ENCODE measurements at regions not wholly inside any gene's neighbourhood (a gene's known extent, or its start where the extent isn't known, plus 50 kb on each side); places are given as distances from the start of the nearest gene placed in this dataset.

DNA sequence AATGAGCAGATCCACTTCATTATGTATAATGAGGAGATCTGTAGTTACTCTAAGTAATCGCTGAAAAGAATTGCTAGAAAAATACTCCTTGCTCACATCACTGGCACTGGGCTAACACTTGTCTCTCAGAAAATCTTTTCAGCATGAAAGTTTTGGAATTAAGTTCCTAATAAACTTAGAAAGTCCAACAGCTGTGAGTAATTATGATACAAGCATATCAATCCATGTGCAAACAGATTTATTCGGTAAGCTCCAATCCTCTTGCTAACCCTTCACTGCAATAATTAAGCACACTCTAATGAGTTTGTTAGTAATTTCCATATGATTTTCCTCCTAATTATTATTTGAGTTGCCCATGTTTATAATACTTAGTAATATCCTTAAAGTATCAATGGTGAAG, 652.6 kb upstream of the WWC1 start:
- no peak overlapping the region for H3K4me3 Mint-ChIP-seq (ENCODE audit: low read depth)
- no peak overlapping the region for H3K27ac Mint-ChIP-seq
- H3K27me3 Mint-ChIP-seq: no peaks in the 10 kb centered on the region
- peaks cover 6% of the 10 kb centered on the region for H3K4me1 Mint-ChIP-seq (ENCODE audit: low read depth)
- TF ChIP-seq, protein P1, sequence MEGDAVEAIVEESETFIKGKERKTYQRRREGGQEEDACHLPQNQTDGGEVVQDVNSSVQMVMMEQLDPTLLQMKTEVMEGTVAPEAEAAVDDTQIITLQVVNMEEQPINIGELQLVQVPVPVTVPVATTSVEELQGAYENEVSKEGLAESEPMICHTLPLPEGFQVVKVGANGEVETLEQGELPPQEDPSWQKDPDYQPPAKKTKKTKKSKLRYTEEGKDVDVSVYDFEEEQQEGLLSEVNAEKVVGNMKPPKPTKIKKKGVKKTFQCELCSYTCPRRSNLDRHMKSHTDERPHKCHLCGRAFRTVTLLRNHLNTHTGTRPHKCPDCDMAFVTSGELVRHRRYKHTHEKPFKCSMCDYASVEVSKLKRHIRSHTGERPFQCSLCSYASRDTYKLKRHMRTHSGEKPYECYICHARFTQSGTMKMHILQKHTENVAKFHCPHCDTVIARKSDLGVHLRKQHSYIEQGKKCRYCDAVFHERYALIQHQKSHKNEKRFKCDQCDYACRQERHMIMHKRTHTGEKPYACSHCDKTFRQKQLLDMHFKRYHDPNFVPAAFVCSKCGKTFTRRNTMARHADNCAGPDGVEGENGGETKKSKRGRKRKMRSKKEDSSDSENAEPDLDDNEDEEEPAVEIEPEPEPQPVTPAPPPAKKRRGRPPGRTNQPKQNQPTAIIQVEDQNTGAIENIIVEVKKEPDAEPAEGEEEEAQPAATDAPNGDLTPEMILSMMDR (IDR thresholded peaks at IDR 0.05; ENCODE audit: unreplicated experiment): no peak
- H3K36me3 Mint-ChIP-seq (ENCODE audit: insufficient read depth): no peaks in the 10 kb centered on the region
- no peak for DNase-seq (ENCODE audit: low spot score, unreplicated experiment)
- H3K9me3 Mint-ChIP-seq (ENCODE audit: low read depth): no peaks in the 10 kb centered on the region

DNA sequence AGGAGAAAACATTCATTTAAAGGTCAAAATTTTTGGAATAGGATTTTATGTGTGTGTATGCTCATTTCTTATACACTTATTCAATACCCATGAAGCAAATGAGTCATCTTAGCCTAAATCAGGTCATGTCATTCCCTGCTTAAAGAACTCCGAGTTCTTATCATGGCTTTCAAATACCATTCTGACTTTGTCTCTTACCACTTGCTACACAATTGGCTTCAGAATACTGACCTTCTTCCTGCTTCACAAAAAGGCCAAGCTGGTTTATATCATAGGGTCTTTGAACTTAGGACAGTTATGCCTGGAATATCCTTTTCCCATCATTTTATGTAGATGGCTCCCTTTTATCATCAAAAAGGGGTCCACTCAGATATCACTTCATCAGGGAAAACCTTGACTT, 652.2 kb upstream of the WWC1 start:
- TF ChIP-seq, protein P1 (IDR thresholded peaks at IDR 0.05; ENCODE audit: unreplicated experiment): no peak
- Mint-ChIP-seq H3K4me1 (ENCODE audit: low read depth) (peaks cover 5% of the 10 kb centered on the region), H3K9me3 (ENCODE audit: low read depth) (no peaks in the 10 kb centered on the region), H3K4me3 (ENCODE audit: low read depth) (no peak overlapping the region), H3K27ac (no peak overlapping the region), H3K27me3 (no peaks in the 10 kb centered on the region), H3K36me3 (ENCODE audit: insufficient read depth) (no peaks in the 10 kb centered on the region)
- no peak for DNase-seq (ENCODE audit: low spot score, unreplicated experiment)

DNA sequence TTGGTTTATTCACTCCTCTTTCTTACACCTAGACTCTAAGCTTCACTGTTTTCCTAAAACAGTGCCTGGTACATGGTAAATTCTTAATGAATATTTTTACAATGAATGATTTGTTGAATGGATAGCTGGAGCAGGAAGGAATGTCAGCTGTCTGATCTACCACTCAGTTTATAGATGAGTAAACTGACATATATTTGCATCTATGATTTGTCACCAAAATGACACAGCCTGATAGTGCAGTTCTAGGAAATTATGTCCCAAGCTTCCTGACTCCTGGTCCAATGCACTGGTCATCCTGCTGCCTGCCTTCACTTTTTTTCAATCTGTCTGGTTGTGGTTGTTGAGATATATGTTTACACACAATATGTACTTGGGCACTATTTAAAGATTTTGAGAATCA, 651.7 kb upstream of the WWC1 start:
- Mint-ChIP-seq H3K27me3 (no peaks in the 10 kb centered on the region), H3K36me3 (ENCODE audit: insufficient read depth) (no peaks in the 10 kb centered on the region), H3K4me3 (ENCODE audit: low read depth) (no peak overlapping the region), H3K27ac (no peak overlapping the region), H3K4me1 (ENCODE audit: low read depth) (peaks cover 2% of the 10 kb centered on the region), H3K9me3 (ENCODE audit: low read depth) (no peaks in the 10 kb centered on the region)
- TF ChIP-seq, protein P1 (IDR thresholded peaks at IDR 0.05; ENCODE audit: unreplicated experiment): no peak
- DNase-seq (ENCODE audit: low spot score, unreplicated experiment): no peak

DNA sequence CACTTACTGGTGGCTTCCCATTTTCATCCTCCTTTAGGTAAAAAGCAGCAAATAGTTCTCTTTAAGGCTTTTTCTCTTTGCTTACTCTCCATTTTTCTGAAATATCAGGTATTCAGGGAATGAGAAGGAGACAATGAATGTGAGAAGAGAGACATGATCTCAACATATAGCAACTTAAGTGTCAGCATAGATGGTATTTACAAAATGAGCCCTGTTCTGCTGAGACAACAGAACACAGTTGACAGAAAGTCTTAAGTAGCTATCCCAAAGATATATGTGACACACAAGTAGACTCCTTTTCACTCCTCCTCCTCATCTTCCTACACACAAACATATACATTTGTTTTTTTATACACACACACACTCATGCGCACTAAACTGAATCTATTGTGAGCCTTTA, 649.3 kb upstream of the WWC1 start:
- no peaks in the 10 kb centered on the region for H3K9me3 Mint-ChIP-seq (ENCODE audit: low read depth)
- H3K4me1 Mint-ChIP-seq (ENCODE audit: low read depth): no peaks in the 10 kb centered on the region
- no peaks in the 10 kb centered on the region for H3K27me3 Mint-ChIP-seq
- no peaks in the 10 kb centered on the region for H3K36me3 Mint-ChIP-seq (ENCODE audit: insufficient read depth)
- H3K27ac Mint-ChIP-seq: no peak overlapping the region
- TF ChIP-seq, protein P1 (IDR thresholded peaks at IDR 0.05; ENCODE audit: unreplicated experiment): no peak
- no peak for DNase-seq (ENCODE audit: low spot score, unreplicated experiment)
- no peak overlapping the region for H3K4me3 Mint-ChIP-seq (ENCODE audit: low read depth)

DNA sequence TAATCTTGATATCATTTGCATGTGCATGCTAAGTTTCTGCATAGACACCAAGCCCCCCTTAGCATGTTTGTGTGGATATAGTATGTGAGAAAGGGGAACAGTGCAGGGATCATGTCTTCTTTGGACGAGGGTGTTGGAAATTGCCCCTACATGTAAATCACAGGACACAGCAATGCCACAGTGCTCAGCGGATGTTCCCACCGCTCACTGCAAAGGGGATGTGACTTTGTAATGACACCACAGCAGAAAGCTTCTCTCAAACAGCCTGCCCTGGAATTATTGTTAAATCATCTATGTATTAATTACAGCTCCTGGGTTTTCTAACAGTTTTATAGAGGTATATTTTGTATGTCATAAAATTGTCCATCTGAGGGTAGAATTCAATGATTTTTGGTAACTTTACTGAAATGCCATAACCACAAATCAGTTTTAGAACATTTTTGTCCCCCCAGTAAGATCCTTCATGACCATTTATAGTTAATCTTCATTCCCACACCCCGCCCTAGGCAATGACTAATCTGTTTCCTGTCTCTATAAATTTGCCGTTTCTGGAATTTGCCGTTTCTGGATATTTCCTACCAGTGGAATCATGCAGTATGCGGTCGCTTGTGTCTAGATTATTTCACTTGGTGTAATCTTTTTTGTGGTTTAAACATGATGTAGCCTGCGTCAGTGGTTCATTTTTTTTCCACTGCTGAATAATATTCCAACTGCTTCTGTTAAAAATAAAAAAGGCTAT, 648.5 kb upstream of the WWC1 start:
- H3K4me1 Mint-ChIP-seq (ENCODE audit: low read depth): no peaks in the 10 kb centered on the region

More for the DNA sequence above, 648.5 kb upstream of the WWC1 start:
- no peak for DNase-seq (ENCODE audit: low spot score, unreplicated experiment)
- no peaks in the 10 kb centered on the region for H3K9me3 Mint-ChIP-seq (ENCODE audit: low read depth)
- H3K4me3 Mint-ChIP-seq (ENCODE audit: low read depth): no peak overlapping the region
- no peaks in the 10 kb centered on the region for H3K27me3 Mint-ChIP-seq
- no peak overlapping the region for H3K27ac Mint-ChIP-seq
- H3K36me3 Mint-ChIP-seq (ENCODE audit: insufficient read depth): no peaks in the 10 kb centered on the region
- TF ChIP-seq, protein P1 (IDR thresholded peaks at IDR 0.05; ENCODE audit: unreplicated experiment): no peak
